Activated CD4-positive, alpha-beta T cell treated with anti-CD3 and anti-CD28 coated beads, Interleukin-10, Interleukin-2, amounts not matched to agents 100 ng/mL and 50 ng/mL, durations not matched to agents 16 hours and 8 hours (primary cell): ENCODE measurements at regions not wholly inside any gene's neighbourhood (a gene's known extent, or its start where the extent isn't known, plus 50 kb on each side); places are given as distances from the start of the nearest gene placed in this dataset.
"Not testable (repeated sequence)": the region's sequence is repeated elsewhere in the genome, so short reads cannot be mapped to it uniquely, and the experiment has no call there.

Experiments used
- DNase-seq: peaks from one replicate; pipeline ENCODE4 v3.0.0-alpha.2; 2020

DNA sequence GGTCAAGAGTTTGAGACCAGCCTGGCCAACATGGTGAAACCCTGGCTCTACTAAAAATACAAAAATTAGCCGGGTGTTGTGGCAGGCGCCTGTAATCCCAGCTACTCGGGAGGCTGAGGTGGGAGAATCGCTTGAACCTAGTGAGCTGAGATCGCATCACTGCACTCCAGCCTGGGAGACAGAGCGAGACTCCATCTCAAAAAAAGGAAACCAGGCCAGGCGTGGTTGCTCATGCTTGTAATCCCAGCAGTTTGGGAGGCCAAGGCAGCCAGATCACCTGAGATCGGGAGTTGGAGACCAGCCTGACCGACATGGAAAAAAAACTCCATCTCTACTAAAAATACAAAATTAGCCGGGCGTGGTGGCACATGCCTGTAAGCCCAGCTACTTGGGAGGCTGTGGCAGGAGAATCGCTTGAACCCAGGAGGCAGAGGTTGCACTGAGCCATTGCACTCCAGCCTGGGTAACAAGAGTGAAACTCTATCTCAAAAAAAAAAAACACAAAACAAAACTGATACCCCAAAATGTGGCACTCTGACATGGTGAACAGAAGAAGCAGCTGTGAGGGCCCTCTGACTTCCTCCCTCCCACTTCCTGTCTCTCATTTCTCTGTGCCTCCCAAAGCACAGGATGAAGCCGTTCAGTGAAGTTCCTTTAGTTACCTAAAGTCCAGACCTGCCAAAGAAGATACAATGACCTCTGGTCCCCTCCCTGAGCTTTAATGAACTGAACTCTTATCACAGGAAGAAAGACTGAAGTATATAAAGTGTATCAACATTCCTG lies 93.2 kb upstream of the GRIN2A start:
- peak; percentile 54 for DNase-seq

DNA sequence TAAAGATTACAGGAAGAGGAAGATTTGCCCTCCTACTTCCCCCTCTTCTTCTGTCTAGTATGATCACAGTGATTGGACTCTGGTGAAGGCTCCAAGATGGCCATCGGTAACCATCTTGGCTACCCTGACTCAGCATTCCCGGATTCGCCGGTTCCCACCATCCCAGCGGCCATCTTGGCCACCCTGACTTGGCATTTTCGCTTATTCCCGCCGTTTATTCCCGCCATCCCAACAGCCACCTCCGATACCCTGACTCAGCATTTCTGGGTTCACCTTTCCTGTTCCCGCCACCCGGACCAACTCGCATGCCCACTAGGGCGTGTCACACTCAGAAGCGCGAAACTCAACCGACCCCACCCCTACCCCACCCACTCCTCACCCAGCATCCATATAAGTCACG lies 95.4 kb upstream of the GRIN2A start:
- no peak for DNase-seq

DNA sequence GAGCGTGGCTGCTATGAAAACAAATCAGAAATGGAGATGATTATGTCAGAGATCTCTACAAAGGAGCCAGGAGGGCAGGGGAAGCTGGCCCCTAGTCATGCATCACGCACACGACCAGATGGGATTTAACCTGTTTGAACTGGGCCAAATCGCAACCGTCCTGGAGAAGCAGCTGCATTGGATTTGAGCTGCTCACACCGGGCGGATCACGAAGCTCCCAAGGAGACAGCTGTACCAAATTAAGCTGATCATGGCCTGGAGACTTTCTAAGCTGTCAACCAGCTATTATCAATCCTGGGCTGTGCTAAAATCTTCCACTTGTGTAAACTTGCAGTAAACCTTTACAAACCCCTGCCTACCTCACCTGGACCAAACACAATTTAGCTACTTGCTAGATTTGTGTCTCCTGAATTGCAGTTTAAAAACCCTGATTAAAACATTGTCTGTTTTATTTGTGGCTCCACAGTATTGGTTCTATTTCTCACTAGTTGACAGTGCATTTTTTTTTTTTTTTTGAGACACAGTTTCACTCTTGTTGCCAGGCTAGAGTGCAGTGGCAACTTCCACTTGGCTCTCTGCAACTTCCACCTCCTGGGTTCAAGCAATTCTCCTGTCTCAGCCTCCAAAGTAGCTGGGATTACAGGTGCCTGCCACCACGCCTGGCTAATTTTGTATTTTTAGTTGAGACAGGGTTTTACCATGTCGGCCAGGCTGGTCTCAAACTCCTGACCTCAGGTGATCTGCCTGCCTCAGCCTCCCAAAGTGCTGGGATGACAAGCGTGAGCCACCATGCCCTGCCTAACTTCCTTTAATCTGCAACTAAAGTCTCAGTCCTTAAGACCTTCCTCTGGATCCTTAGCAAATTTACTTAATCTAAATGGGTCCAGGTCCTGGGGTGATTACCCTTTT lies 98.3 kb upstream of the GRIN2A start:
- DNase-seq = no peak

DNA sequence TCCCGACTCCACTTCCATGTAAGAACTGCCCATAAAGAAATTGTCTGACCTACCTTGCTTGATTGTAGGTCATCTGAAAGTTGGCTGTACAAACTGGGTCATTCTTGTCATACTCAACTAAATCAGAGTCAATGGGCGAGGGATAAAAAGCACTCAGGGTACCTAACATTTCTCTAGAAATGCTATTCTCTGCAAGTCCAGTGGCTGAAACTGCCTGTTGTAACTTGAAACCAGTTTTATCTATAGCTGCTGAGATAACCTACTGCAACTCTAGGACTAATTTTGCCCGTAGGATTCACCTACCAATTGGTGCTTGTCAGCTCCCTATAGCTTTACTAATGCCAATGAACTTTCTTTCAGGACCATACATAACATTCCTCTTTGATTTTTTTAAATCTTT lies 100.1 kb upstream of the GRIN2A start:
- no peak for DNase-seq

DNA sequence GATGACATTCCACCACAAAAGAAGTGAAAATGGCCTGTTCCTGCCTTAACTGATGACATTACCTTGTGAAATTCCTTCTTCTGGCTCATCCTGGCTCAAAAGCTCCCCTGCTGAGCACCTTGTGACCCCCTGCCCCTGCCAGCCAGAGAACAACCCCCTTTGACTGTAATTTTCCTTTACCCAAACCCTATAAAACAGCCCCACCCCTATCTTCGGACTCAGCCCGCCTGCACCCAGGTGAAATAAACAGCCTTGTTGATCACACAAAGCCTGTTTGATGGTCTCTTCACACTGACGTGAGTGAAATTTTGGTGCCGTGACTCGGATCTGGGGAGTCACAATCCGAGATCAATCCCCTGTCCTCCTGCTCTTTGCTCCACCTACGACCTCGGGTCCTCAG lies 101.0 kb upstream of the GRIN2A start:
- DNase-seq = not testable (repeated sequence)

DNA sequence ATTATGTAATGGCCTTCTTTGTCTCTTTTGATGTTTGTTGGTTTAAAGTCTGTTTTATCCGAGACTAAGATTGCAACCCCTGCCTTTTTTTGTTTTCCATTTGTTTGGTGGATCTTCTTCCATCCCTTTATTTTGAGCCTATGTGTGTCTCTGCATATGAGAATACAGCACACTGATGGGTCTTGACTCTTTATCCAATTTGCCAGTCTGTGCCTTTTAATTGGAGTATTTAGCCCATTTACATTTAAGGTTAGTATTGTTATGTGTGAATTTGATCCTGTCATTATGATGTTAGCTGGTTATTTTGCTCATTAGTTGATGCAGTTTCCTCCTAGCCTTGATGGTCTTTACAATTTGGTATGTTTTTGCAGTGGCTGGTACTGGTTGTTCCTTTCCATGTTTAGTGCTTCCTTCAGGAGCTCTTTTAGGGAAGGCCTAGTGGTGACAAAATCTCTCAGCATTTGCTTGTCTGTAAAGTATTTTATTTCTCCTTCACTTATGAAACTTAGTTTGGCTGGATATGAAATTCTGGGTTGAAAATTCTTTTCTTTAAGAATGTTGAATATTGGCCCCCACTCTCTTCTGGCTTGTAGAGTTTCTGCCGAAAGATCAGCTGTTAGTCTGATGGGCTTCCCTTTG lies 95.3 kb upstream of the ATF7IP2 start:
- DNase-seq = not testable (repeated sequence)

- DNase-seq = not testable (repeated sequence)
Observed at GRCh38 chr16:10292197-10292596, 93.7 kb upstream of the ATF7IP2 start.

GRCh38 chr16:10292976-10293375 lies 92.9 kb upstream of the ATF7IP2 start:
- DNase-seq = not testable (repeated sequence)

DNA sequence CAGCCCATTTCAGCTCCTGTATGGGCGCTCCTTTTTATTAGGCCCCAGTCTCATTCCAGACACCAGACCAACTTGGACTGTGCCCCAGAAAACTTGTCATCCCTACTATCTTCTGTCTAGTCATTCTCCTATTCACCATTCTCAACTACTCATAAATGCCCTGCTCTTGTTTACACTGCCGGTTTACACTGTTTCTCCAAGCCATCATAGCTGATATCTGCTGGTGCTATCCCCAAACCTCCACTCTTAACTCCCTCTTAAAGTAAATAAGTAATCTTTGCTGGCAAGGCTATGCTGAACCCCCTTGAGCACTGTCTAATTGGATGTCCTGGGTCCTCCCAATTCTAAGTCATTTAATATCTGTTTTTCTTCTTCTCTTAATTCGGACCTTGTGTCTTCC lies 91.7 kb upstream of the ATF7IP2 start:
- not testable (repeated sequence) for DNase-seq

DNA sequence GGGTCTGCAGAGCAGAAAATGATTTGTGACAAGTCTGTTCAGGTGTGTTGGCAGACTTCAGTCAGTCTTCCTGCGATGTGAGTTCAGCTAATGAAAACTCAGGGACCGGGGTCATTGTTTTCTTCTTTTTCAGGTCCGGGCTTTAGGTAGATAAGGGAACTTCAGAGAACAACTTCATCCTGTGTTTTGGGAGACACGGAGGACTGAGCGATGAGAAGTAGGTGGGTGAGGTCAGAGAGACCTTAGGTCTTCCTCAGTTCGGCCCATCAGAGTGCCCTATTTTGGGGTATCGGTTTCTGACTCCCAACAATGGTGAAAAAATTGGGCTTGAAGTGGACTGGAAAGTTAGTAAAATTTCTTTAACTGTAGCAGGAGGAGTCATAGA lies 88.9 kb upstream of the ATF7IP2 start:
- no peak for DNase-seq

DNA sequence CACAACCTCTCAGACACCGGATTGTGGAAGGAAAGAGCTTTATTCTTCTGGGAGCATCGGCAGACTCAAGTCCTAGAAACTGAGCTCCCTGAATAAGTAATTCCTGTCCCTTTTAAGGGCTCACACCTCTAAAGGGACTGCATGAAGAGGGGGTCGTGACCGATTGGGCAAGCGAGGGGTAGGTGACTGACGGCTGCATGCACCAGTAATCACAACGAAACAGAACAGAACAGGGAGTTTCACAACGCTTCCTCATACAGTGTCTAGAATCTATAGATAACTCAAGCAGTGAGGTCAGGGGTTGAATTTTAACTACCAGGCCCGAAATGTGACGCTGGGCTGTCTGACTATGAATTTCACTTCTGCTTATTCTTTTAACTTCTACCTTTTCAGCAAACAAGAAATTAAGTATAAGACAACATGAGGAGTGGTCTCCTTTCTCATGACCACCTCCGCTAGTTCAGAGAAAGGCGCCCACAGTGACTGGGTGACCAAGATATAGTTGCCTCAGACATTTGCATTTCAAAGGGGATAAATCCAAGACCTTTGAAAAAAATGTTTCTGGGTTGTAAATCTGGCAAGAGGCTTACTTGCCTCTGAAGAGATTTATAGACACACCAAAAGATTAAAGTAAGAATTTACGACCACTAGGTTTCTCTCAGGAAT lies 88.4 kb upstream of the ATF7IP2 start:
- DNase-seq = no peak

- no peak for DNase-seq
Observed at GRCh38 chr16:10300905-10301304, 85.0 kb upstream of the ATF7IP2 start.

GRCh38 chr16:10301547-10301946 lies 84.3 kb upstream of the ATF7IP2 start:
- not testable (repeated sequence) for DNase-seq

GRCh38 chr16:10305912-10306311 lies 79.9 kb upstream of the ATF7IP2 start:
- no peak for DNase-seq

DNA sequence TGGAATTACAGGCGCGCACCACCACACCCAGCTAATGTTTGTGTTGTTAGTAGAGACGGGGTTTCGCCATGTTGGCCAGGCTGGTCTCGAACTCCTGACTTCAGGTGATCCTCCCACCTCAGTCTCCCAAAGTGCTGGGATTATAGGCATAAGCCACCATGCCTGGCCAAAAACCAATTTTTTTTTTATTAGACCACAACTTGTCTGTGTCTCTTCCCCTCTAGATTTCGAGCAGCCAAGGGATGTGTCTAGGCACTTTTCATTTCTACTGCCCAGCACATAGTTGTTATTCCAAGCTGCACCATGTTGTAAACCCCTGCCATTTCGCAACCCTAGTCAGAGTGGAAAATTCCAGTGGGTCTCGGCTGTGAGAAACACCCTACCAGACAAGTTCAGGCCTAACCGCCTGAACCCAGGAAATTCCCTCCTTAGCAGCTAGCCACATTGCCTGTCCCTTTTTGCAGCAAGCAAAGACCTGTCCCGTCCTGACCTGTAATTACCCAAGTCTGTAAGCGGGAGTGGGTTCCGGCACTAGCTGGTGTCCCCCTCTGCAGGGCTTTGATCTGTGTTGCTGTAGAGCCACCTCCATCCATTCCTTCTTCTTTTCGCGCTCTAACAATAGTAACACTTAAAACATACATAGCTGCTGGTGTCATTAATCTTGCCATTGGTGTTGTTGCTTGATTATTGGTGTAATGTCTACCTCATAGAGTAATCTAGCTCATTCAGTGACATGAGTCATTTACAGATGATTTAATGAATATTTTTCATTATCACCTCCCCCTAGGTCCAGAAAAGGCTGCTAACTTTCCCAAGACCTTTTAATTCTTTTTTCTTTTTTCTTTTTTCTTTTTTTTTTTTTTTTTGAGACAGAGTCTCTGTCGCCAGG lies 77.3 kb upstream of the ATF7IP2 start:
- DNase-seq = no peak

DNA sequence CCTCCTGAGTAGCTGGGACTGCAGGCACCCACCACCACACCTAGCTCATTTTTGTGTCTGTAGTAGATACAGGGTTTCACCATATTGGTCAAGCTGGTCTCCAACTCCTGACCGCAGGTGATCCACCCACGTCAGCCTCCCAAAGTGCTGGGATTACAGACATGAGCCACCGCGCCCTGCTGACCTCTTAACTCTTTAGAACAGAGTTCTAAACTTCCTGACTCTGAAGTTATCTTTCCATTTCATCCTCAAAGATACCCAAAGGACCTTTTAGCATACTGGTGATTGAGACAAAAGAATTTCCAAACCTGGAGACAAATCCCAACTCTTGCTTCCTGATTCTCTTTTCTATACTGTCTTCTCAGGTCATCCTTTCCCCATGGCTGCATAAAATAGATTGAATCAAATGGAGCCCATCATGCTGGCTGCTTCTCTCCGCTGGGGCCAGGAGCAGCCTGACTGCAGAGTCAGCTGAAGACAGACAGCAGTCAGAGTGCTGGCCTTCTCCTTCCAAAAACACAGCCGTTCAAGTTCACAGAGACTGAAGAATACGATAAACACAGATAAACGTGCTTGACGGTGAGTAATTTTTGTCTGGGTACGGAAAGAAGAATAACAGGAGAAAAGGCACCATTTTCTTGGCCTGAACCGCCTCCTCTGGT lies 76.5 kb upstream of the ATF7IP2 start:
- no peak for DNase-seq

- DNase-seq = no peak
Observed at GRCh38 chr16:10312008-10312407, 73.9 kb upstream of the ATF7IP2 start.

- no peak for DNase-seq
Observed at GRCh38 chr16:10312784-10313724, 72.8 kb upstream of the ATF7IP2 start.

- no peak for DNase-seq
Observed at GRCh38 chr16:10314317-10314716, 71.5 kb upstream of the ATF7IP2 start.

- DNase-seq = peak; percentile 32
Observed at GRCh38 chr16:10314811-10315210, 71.0 kb upstream of the ATF7IP2 start.
